Stimulated activated CD8-positive, alpha-beta memory T cell treated with anti-CD3 and anti-CD28 coated beads, Interleukin-12 subunit alpha, Interleukin-12 subunit beta, amount 100 ng/mL, for 1 hour (primary cell): ENCODE measurements at regions not wholly inside any gene's neighbourhood (a gene's known extent, or its start where the extent isn't known, plus 50 kb on each side); places are given as distances from the start of the nearest gene placed in this dataset.
"Not testable (repeated sequence)": the region's sequence is repeated elsewhere in the genome, so short reads cannot be mapped to it uniquely, and the experiment has no call there.

Experiments
- DNase-seq: peaks from one replicate; pipeline ENCODE4 v3.0.0-alpha.2; 2020; ENCODE audit warnings: low read depth

DNA sequence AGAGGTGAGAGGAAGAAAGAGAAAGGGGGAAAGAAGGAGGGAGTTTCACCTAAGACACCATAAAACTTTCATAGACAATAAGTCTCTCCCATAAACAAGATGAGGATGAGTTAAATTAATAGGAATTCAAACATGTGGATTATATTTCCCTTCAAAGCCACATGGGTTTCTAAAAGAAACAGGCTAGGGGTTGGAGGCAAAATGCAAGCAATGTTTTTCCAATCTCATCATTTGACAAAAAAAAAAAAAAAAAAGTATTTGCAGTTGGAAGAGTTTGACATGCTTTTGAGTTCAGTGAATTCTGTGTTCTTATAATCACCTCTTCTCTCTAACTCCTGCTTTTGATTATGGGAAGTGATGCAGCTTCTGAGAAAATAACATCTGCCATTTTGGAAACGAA lies 186.1 kb upstream of the ADRA1D start:
- DNase-seq, result no peak

DNA sequence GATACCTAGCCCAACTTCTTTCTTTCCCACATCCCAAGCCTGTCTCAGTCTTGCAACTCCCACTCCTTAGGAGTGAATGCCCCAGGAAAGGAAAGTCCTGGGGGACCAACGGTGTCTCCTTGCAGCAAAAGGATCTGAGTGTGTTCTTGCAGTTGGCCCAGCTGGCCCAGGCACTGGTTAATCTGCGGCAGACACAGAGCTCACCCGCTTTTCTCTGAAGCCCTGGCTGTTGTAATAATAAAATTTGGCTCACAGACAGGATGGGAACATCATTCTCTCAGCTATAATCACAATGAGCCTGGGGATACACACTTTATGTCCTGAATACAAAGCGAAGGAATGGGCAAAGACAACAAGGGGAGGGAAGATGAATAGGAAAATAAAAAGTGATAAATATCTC lies 185.6 kb upstream of the ADRA1D start:
- DNase-seq, result no peak

DNA sequence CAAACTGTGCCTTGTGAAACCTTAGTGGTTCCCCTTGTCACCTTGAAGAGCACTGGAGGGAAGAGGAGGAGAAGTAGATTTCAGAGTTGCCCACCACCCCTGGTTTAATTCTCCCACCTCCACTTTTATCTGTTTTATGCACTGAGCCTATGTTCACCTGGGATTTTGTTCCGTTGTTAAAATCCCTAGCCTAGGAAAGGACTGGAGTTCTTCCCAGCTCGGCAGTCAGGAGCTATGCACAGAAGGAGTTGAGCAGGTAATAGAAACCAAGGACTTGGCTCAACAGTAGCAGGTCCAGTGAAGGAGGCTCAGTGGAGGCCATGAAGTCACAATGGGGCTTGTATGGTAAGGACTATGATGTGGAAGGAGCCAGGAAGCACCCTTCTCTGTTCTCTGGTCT lies 182.4 kb upstream of the ADRA1D start:
- DNase-seq, result no peak

DNA sequence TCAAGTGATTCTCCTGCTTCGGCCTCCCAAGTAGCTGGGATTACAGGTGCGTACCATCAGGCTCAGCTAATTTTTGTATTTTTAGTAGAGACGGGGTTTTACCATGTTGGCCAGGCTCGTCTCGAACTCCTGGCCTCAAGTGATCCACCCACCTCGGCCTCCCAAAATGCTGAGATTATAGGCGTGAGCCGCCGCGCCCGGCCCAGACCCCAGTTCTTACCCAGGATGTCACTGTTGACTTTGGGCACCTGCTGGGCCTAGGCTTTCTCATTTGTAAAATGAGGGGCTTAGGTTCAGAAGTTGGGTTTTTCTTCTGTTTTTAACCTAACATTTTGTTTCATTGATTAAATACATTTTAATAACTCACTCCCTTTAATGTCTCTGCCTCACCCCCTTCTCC lies 181.7 kb upstream of the ADRA1D start:
- DNase-seq, result not testable (repeated sequence)

DNA sequence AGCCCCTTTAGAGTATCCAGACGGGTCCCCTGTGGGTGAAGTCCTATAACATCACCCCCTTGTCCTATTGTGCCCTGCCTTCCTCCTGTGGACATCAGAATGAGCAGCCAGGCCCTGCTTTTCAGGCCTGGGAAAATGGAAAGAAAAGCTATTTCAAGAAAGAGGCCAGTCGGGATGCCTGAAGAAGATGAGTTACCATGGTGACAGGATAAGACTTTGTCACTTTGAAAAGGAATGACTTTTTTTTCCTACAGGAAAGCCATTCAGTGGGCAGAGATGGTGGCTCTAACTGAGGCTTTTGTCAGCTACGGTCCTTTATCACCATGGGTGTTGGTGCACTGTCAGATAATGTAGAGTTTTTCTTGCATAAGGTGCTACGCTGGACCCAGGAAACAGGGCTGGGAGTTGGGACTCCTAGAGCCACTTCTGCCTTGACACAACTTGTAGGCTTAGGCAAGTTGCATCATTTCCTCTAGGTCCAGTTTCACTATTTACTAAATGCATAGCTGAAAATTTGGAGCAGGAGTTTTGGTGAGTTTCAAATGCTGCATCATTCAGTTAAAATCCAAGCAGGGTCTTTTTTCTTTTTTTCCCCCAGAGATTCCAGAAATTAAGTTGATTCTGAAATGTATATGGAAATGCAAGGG lies 179.0 kb upstream of the ADRA1D start:
- DNase-seq, result no peak

DNA sequence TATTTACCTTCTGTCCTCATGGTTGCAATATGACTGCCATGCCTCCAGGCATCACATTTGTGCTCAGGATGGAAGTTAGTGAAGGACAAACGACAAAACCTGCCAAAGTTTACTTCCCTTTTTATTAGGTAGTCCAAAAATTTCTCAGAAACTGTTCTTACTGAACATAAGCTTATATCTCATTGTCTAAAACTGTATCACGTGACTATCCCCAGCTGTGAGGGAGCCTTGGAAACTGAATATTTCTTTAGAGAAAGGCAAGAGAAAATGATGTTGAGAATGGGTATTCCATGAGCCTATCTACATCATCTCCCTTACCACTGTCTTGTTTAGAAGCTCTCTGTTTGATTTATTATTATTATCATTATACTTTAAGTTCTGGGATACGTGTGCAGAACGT lies 169.1 kb upstream of the ADRA1D start:
- no peak for DNase-seq

DNA sequence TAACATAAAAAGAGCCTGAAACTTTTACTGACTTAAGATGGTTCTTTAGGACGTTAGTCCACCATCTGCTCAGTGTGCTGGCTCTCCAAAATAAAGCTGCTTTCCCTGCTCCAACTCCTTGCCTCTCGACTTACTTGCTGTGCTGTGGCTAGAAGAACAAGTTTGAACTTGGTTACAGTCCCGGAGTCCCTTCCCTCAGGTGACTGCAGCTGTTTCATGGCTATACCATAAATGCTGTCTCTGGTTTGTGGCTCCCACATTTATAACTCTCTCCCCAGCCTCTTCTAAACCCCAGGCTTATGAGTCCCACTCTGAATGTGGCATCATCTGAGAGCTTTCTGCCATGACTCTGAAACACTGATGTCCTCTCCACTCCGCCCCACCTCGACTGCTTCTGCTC lies 166.2 kb upstream of the ADRA1D start:
- no peak for DNase-seq

DNA sequence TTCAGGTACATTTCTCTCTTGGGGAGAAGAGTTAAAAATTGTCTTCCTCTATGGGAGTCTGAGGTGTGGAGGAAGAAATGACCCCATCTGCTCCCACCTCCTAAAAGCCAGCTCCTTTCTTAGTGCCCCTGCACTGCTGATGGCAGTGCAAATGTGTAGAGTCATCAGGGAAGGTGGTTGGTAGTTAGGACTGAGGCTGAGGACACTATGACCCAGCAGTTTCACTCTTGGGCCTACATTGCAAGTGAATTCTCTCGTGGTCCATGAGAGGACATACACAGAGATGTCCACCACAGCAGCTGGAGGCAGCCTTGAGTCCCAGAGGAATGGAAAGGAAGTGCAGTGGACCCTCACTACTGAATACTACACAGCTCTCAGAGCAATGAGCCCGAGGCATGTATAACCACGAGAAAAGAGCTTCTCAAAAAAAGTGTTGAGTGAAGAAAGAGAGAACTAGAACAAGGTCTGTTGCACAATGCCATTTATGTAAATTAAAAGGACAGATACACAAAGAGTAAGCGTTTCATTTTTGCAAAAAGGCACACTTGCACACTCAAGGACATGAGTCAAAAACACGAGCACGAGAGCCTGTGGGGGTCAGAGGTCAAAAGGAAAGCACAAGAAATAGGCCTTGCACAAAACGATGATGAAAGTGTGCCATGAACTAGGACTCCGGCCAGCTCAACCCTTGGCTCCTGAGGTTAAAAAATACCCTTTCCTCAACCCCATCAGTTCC lies 164.4 kb upstream of the ADRA1D start:
- DNase-seq, result no peak

DNA sequence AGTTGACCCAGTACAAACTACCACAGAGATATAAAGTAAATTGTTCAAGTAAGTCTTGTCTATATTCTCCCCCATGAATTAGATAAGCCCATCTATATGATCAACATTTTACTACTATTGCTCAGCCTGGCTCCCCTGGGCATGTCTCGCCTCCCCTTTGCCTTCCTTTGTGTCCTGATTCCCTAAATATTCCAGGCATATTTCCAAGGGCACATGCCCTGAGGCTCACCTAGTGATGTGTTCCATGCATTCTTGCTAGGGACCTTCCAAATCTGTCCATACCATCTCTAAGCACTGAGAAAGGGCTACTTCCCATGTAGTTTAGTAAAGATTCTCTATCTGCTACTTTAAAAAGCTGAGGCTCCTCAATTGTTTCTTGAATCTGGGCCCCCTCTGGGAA lies 163.1 kb upstream of the ADRA1D start:
- DNase-seq, result no peak

DNA sequence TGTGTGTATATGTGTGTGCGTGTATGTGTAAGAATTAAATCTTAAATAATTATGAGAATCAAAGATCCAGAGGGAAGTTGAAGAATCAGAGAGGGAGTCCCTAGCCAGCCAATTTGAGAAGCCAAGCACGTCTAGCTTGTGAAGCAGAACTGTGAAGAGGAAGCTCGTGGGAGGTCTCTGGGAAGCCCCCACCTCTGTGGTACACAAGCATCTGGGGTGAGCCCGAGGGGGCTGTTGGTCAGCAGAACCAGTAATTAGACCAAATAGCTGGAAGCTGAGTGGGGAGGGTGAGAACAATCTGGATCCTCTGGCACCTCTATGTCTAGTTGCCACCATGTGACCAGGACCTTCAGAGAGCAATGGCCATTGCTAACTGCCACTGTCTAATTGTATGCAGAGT lies 162.7 kb upstream of the ADRA1D start:
- DNase-seq, result no peak

DNA sequence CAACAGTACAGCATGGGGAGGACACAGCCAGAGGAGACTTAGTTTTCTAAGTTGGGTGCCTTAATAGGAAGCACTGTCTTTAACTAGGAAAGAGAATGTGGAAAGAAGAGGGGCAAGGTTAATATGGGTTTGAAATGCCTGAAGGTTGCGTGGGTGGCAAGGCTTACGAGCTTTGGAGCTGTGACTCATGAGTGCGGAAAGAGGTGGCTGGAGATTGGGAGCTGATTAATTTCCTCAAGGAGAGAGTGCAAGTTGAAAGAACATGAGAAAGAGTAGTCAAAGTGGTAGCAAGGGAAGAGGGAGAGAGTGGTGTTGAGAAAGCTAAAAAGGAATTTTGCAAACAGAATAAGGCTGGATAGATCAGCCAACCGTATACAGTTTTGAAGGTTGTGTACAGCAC lies 157.5 kb upstream of the ADRA1D start:
- no peak for DNase-seq

DNA sequence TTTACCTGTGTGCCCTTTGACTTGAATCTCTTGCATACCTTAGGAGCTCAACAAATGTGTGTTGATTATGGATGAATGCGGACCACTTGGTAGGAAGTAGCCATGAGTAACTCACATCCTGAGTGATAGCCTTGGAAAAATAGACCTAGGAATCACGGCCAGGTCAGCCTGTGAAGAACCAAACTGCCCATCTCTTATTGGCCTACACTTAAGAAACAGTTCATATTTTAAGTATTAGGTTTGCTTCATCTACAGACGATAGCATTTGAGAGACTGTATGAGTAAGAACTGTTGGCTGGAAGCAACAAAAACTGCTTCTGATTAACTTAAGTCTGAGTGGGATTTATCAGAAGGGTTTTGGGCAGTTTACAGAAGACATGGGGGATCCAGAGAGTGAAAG lies 152.5 kb upstream of the ADRA1D start:
- DNase-seq, result no peak

DNA sequence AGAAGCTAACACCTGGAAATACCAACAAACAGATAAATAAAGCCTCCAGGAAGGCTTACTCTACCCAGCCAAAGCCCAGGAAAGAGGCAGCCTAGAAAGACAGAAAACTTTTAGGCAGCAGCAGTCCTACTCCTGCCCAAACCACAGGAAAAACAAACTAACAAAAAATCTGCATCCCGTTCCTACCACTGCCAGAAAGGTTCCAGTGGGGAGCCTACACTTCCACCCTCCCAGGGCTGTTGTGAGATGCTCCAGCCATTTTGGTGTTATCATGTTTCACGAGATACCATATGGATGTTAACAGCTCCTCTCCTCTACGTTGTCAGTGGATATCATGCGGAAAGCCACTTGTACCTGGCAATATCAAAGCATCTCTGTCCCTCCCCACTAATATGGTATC lies 135.9 kb upstream of the ADRA1D start:
- no peak for DNase-seq

DNA sequence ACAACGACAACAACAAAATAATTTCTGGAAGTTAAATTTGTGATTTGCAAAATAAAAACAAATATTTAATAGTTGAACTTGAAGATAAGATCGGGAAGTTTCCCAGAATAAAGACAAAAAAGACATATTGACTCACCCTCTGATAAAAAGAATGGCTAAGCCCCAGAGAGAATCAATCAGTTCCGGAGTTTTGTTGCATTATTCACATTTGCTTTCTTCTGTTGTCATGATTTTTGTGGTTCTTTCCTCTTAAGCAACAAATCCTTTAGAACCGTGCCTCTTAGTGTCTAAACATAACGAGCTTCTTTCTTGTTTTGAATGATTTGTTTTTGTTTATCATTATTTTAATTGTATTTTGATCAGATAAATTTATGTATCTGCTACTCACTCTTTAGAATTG lies 134.9 kb upstream of the ADRA1D start:
- no peak for DNase-seq

DNA sequence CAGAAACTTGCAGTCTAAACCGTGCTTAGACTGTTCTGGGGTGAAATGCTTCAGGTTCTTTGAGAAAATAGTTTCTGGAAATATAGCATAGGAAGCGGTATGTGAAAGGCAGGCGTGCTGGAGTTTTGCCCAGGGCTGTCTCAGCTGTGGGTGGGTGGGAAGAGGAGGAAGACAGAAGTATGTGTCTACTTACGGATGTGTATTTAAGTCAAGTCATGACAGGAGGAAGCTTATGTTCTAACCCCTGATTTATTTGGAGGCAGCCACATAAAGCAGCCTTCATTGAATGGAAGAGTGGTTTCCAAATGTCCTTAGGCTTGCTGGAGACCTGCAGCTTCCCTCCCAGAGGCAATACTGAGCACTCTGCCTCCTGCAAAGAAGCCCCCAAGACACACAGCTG lies 126.8 kb upstream of the ADRA1D start:
- DNase-seq, result no peak

DNA sequence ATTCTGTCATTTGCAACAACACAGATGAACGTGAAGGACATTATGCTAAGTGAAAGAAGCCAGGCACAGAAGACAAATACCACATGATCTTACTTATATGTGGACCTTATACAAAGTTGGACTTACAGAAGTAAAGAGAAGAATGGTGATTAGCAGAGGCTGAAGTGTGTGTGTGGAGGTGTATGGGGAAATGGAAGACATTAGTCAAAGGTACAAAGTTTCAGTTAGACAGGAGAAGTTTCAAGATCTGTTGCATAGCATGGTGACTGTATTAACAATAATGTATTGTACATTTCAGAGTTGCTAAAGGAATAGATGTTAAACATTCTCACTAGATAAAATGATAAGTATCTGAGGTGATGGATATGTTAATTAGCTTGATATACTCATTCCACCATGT lies 124.4 kb upstream of the ADRA1D start:
- DNase-seq, result no peak

DNA sequence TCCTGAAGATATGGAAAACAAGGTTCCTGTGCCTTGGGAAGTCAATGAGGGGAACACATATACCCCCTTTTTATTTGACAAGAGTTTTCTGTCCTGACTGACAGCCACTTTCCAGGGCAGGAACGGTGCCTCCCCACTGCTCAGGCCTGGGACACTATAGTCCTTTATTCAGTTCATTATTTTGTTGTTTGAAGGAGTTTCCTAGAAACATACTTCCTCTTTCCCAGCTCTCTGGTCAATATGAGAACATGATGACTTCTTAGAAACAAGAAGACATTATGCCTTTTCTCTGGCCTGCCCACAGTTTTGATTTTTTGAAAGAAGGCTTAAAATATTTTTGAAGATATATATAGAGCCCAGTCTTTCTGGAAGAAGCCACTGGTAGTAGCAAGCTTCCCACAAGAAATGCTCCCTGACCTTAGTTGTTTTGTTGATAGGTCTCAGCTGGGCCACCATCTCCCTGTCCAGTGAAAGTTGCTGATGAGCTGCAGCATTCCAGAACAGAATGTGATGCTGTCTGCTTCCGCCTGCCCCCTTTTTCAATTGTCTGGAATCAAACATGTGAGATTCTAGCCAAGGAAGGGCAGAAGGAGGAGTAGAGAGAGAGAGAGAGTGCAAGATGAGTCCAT lies 122.7 kb upstream of the ADRA1D start:
- DNase-seq, result no peak

DNA sequence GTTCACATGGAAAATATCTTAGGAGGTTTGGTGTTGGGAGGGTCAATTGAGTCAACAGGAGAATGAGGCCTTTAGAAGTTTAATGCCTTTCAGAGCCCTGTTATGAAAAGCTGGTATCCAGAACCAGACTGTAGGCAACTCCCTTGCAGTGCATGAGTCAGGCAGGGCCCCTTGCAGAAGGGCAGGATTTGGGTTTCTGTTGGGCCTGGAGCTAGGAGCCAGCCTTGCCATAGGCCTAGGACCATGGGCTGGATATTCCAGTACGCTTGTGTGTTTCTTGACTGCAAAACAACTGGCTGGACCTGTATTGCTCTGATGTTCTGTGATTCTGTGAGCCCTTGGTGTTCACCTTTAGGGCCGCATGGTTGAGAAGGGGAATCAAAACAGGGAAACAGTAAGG lies 121.8 kb upstream of the ADRA1D start:
- DNase-seq, result no peak

DNA sequence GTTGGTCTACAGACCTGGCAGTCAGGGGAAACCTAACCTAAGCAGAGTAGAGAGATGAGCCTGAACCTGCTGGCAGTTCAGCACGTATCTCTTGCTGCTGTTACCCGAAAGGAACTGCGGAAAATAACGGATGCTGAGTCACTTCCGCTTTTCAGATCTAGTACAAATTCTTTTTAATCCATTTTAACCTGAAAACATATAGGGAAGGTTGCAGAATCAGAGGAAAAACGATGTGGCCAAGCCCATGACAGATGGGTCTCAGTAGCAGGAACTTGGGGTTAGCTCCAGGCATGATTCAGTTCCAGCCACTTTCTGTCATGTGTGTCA lies 120.7 kb upstream of the ADRA1D start:
- no peak for DNase-seq

DNA sequence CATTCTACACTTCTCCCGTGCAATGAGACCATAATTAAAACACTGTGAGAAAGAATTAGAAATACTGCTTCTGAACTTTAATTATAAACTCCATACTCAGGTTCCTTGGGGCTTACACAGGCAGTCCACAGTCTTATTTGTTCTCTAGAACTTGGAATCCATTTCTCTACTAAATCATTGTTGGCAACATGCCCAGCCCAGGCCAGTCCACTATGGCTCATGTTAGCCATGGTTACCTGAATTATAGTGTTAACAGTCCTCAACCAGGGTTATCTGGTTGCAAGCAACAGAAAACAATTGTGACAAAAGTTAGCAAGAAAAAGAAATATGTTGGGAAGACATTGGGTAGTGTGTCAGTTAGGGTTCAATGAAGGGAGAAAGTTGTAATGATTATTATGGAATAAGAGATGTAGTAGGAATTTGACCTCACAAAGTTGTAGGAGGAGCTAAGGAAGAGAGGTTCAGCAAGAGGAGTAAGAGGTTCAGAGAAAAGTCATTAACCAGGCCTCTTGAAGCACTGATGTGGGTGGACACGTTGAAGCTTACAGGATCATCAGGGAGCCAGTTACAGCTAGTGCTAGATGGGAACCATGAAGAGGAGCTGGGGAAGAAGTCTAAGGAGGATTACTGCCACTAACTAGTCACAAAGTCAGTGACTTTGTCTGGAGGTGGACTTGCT lies 120.2 kb upstream of the ADRA1D start:
- no peak for DNase-seq

DNA sequence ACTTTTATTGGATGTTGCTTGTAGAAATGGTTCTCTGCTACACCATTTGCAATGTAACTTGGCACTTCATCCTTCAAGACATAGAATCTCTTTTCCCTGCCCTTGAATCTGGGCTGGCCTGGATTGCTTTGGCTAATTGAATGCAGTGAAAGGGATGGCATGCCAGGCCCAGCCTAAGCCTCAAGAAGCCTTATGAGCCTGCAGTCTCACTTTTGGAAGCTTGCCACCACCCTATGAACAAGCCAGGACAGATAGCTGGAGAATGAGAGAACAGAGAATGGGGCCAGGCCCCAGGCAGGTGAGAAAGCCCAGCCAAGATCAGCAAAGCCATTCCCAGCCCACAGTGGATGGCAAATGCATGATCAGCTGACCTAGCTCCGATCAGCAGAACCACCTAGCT lies 117.0 kb upstream of the ADRA1D start:
- DNase-seq, result no peak

DNA sequence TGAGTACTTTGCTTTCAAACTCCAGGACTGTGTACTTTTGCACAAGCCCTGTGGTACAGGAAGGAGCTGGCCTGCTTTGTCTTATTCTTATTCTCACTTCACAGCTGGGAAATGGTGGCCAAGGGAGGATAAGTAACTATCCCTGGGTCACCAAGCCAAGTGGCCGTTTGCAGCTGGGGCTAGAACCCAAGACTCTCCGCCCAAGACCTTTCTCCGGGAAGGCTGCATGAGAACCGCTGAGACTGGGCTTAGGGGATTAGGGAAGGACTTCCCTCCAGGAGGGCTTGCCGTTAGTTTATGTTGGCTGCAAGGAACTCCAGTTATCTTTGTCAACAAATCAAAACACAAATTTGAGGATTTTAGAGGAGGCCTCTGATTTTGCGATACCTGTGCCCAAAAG lies 109.5 kb upstream of the ADRA1D start:
- DNase-seq, result no peak

DNA sequence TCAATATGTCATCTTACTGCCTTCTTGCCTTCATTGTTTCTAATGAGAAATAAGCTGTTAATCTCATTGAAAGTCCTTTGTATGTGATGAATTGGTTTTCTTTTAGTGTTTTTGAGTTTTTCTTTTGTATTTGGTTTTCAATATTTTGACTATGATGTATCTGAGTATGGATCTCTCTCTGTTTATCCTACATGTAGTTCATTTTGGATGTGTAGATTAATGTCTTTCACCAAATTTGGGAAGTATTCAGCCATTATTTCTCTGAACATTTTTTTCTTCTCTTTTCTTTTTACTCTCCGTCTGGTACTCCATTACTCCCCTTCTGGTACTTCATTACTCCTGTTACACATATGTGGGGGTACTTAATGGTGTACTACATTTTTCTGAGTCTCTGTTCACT lies 103.3 kb upstream of the ADRA1D start:
- DNase-seq, result no peak
